Large intestine (tissue), 3 donors: ENCODE measurements at regions not wholly inside any gene's neighbourhood (a gene's known extent, or its start where the extent isn't known, plus 50 kb on each side); places are given as distances from the start of the nearest gene placed in this dataset.

Source experiments
- DNase-seq, 2 donors: peaks; one replicate each; pipeline versions ENCODE4 v3.0.0 to v3.0.0-alpha.2; 2013
- H3K27ac ChIP-seq: one replicate; pipeline ENCODE4 v1.5.1; 2013; ENCODE audit warnings: low read length
- H3K27me3 ChIP-seq: 2 replicates; pipeline ENCODE4 v1.6.1; 2013; ENCODE audit warnings: low read length; ENCODE audit not compliant: control insufficient read depth, insufficient read depth
- H3K36me3 ChIP-seq: 2 replicates; pipeline ENCODE4 v1.6.1; 2013; ENCODE audit warnings: low read length; ENCODE audit not compliant: control insufficient read depth, insufficient read depth
- H3K4me1 ChIP-seq: one replicate; pipeline ENCODE4 v1.6.1; 2013; ENCODE audit warnings: low read length; ENCODE audit not compliant: control insufficient read depth, insufficient read depth
- H3K4me3 ChIP-seq: one replicate; pipeline ENCODE4 v1.5.1; 2013; ENCODE audit warnings: low read length
- H3K9me3 ChIP-seq: one replicate; pipeline ENCODE4 v1.6.1; 2013; ENCODE audit warnings: mild to moderate bottlenecking, low read depth, low read length, moderate library complexity; ENCODE audit not compliant: control insufficient read depth
- WGBS: methylation state at CpG from one replicate; pipeline ENCODE4 v1.1.5; 2013; ENCODE audit warnings: low lambda C conversion rate; ENCODE audit not compliant: insufficient coverage; 5-methylcytosine and 5-hydroxymethylcytosine counted together

DNA sequence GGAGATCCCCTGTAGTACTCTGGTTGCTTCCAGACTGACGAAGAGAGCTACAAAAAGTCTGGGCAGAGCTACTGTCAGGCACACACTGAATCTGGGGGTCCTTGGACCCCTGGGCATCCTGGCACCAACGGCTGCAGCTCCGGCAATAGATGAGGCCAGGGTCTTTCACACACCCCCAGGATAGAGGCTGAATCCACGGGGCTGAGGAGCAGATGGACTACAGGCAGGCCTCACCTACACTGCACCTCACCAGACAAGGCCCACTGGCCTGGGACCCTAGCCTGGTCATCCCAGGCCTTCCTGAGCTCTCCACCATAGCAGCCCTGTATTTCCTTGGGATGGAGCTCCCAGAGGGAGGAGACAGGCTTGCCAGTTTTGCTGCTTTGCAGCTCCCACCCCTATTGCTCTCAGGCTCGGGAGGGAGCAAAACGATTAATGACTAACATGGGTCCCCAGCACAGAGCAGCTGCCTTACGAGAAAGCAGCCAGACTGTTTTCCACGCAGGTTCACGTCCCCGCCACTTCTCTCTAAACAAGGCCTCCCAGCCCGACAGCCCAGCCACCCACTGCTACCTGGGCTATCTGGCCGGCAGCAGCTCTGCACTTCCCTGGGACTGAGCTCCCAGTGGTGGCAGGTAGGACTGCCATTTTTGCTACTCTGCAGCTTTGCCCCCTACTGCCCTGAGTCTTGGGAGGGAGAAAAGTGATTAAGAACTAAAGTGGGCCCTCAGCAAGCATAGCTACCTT, 1022.5 kb upstream of the ADGRL2 start:
- no peaks in the 10 kb centered on the region for H3K27me3 ChIP-seq
- H3K36me3 ChIP-seq, result no peaks in the 10 kb centered on the region
- peaks cover 3% of the 10 kb centered on the region for H3K9me3 ChIP-seq
- peaks cover 4% of the 10 kb centered on the region for H3K4me1 ChIP-seq
- DNase-seq, result no peak
- no CpG with 5 or more reads among the region's 12 CpGs for WGBS
- no peak overlapping the region for H3K27ac ChIP-seq
- H3K4me3 ChIP-seq, result no peak overlapping the region

GRCh38 chr1:80776266-80776665, 1024.5 kb upstream of the ADGRL2 start:
- peaks cover 4% of the 10 kb centered on the region for H3K4me1 ChIP-seq
- H3K36me3 ChIP-seq, result no peaks in the 10 kb centered on the region
- peaks cover 3% of the 10 kb centered on the region for H3K9me3 ChIP-seq
- no peak overlapping the region for H3K4me3 ChIP-seq
- no peaks in the 10 kb centered on the region for H3K27me3 ChIP-seq
- H3K27ac ChIP-seq, result no peak overlapping the region
- no CpG with 5 or more reads among the region's 2 CpGs for WGBS
- peak; percentile 29 to 62 for DNase-seq

DNA sequence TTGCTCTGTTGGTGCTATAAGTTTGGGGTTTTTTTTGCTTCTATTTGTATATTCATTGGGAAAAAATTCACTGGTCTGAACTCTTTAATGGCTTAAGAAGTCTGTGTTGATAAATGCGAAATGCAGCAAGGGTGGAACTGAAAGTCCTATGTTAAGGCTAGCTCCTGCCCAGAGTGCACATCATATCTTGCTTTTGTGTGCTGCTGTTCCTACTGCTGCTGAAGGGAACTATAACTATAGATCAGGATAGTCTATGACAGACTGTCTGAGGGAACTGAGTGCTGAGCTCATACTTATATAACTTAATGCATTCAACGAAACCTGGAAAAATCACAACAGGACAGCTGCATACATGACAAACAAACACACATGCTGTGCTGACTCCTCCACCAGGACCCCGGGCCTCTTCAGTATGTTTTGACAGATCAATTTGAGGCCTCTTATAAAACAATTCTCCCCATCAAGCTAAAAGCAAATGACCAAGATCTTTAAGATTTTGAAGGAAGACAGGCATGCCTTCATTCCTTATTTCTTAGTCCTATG, 1031.5 kb upstream of the ADGRL2 start:
- Histone ChIP-seq H3K27ac (no peak overlapping the region), H3K36me3 (no peaks in the 10 kb centered on the region), H3K27me3 (no peaks in the 10 kb centered on the region), H3K4me1 (no peaks in the 10 kb centered on the region), H3K9me3 (no peaks in the 10 kb centered on the region), H3K4me3 (no peak overlapping the region)
- no CpG with 5 or more reads among the region's 3 CpGs for WGBS
- DNase-seq, result no peak

DNA sequence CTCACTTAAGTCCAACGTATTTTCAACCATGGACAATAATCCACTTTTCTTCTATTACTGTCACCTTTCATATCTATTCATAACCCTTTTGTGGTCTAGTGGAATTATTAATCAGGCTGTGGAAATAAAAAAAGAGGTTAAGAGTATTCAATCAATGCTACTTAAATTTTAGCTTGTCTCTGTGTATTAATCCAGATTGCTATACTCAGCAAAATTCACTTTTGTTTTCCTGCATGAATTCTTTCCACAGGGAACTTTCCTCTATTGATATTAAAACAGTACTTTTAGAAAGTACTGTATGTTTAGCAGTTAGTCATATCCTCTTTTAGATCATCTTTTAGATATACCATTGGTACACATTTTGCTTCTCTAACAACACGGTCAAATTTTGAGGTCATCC, 1033.0 kb upstream of the ADGRL2 start:
- Histone ChIP-seq H3K27me3 (no peaks in the 10 kb centered on the region), H3K4me3 (no peak overlapping the region), H3K27ac (no peak overlapping the region), H3K36me3 (no peaks in the 10 kb centered on the region), H3K9me3 (no peaks in the 10 kb centered on the region), H3K4me1 (no peaks in the 10 kb centered on the region)
- no peak for DNase-seq
- WGBS, result 83% methylated on average over 1 of the region's 2 CpGs

- no peaks in the 10 kb centered on the region for H3K9me3 ChIP-seq
- no peaks in the 10 kb centered on the region for H3K36me3 ChIP-seq
- H3K4me3 ChIP-seq, result no peak overlapping the region
- H3K4me1 ChIP-seq, result no peaks in the 10 kb centered on the region
- DNase-seq, result no peak
- no peak overlapping the region for H3K27ac ChIP-seq
- WGBS, result no CpG with 5 or more reads among the region's 1 CpG
- H3K27me3 ChIP-seq, result no peaks in the 10 kb centered on the region
Measured at GRCh38 chr1:80759354-80759753, 1041.4 kb upstream of the ADGRL2 start.

DNA sequence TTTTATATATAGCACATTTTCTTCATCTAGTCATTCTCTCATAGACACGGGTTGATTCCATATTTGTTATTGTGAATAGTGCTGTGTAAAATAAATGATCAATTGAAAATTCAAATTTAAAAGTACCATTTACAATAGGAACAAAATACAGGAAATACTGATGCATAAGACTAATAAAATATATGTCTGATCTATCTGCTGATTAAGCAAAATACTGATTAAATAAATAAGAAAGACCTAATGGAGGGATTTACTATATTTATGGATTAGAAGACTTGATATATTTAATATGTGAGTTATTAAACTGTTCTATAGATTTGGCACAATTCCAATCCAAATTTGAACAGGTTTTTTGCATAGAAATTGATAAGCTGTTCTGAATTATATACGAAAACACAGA, 1044.8 kb upstream of the ADGRL2 start:
- Histone ChIP-seq H3K4me1 (no peaks in the 10 kb centered on the region), H3K4me3 (no peak overlapping the region), H3K9me3 (no peaks in the 10 kb centered on the region), H3K36me3 (no peaks in the 10 kb centered on the region), H3K27me3 (no peaks in the 10 kb centered on the region), H3K27ac (no peak overlapping the region)
- 92% methylated on average over 1 of the region's 2 CpGs for WGBS
- DNase-seq, result no peak

DNA sequence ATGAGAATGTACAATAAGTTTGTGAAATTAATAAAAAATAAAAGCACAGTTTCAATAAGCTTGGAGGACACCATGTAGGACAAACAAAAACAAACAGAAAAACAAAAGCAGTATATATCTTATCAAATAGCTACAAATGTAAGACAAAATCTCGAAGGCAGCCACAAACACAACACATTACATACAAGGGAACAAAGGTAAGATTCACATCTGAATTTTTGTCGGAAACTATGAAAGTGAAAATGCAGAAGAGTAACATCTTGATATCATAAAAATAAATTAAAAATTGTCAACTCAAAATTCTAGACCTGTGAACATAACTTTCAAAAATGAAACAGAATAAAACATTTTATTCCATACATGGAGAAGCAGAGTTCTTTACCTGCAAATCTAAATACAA, 1049.5 kb upstream of the ADGRL2 start:
- Histone ChIP-seq H3K9me3 (no peaks in the 10 kb centered on the region), H3K27me3 (no peaks in the 10 kb centered on the region), H3K4me3 (no peak overlapping the region), H3K4me1 (no peaks in the 10 kb centered on the region), H3K36me3 (no peaks in the 10 kb centered on the region), H3K27ac (no peak overlapping the region)
- WGBS, result 83% methylated on average over 2 of the region's 2 CpGs
- DNase-seq, result no peak

DNA sequence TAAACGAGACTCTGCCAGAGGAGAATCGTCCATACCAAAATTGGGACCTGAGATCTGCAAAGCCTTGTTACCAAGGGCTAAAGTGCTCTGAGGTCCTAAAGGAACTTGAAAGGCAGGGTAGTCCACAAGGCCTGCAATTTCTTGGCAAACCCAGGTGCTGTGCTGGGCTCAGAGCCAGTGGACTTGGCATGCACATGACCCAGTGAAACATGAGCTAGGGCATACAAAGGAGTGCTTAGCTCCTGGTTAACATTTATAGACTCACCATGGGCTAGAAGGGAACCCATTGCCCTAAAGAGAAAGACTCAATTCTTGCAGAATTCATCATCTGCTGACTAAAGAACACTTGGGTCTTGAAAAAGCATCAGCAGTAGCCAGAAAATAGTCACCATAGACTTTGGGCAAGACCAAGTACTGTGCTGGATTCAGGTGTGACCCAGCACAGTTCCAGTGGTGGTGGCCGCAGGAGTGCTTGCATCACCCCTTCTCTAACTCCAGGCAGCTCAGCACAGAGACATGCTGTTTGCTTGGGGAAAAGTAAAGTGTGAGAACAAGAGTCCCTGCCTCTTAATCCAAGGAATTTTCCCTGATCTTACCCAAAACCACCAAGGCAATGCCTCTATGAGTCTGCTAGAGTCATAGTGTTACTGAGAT, 1069.4 kb upstream of the ADGRL2 start:
- DNase-seq, result no peak
- WGBS, result no CpG with 5 or more reads among the region's 3 CpGs
- no peak overlapping the region for H3K27ac ChIP-seq
- no peaks in the 10 kb centered on the region for H3K9me3 ChIP-seq
- H3K27me3 ChIP-seq, result no peaks in the 10 kb centered on the region
- H3K4me3 ChIP-seq, result no peak overlapping the region
- H3K36me3 ChIP-seq, result no peaks in the 10 kb centered on the region
- no peaks in the 10 kb centered on the region for H3K4me1 ChIP-seq

- Histone ChIP-seq H3K4me3 (no peak overlapping the region), H3K27ac (no peak overlapping the region), H3K4me1 (no peaks in the 10 kb centered on the region), H3K27me3 (no peaks in the 10 kb centered on the region), H3K36me3 (no peaks in the 10 kb centered on the region), H3K9me3 (no peaks in the 10 kb centered on the region)
- DNase-seq, result no peak
- no CpG with 5 or more reads among the region's 2 CpGs for WGBS
Measured at GRCh38 chr1:80722611-80723010, 1078.1 kb upstream of the ADGRL2 start.

- H3K27ac ChIP-seq, result no peak overlapping the region
- H3K4me1 ChIP-seq, result no peaks in the 10 kb centered on the region
- H3K4me3 ChIP-seq, result no peak overlapping the region
- WGBS, result no CpG with 5 or more reads among the region's 1 CpG
- H3K27me3 ChIP-seq, result no peaks in the 10 kb centered on the region
- DNase-seq, result no peak
- H3K36me3 ChIP-seq, result no peaks in the 10 kb centered on the region
- H3K9me3 ChIP-seq, result no peaks in the 10 kb centered on the region
Measured at GRCh38 chr1:80706526-80706925, 1094.2 kb upstream of the ADGRL2 start.
